Mesothelial cell of epicardium (in vitro differentiated cells): ENCODE measurements at regions not wholly inside any gene's neighbourhood (a gene's known extent, or its start where the extent isn't known, plus 50 kb on each side); places are given as distances from the start of the nearest gene placed in this dataset.

Experiments used
- DNase-seq, 2 experiments: peaks; one replicate each; pipeline ENCODE4 v3.0.0; 2021; ENCODE audit warnings: low spot score in 2 of 2; ENCODE audit not compliant: unreplicated experiment in 2 of 2
- H3K27ac Mint-ChIP-seq: 2 replicates; pipeline ENCODE4 v1.8.0; 2021; ENCODE audit warnings: mixed read lengths
- H3K27me3 Mint-ChIP-seq: 2 replicates; pipeline ENCODE4 v1.8.0; 2021; ENCODE audit warnings: low read depth, mixed read lengths
- H3K36me3 Mint-ChIP-seq: 2 replicates; pipeline ENCODE4 v1.8.0; 2021; ENCODE audit warnings: mixed read lengths
- H3K4me1 Mint-ChIP-seq: 2 replicates; pipeline ENCODE4 v1.8.0; 2021; ENCODE audit warnings: mixed read lengths
- H3K4me3 Mint-ChIP-seq: 2 replicates; pipeline ENCODE4 v1.8.0; 2021; ENCODE audit warnings: mild to moderate bottlenecking, moderate library complexity, mixed read lengths
- H3K9me3 Mint-ChIP-seq: 2 replicates; pipeline ENCODE4 v1.8.0; 2021; ENCODE audit warnings: mixed read lengths
- CTCF ChIP-seq: fragments of 200-600 bp; sonication (generic); IDR thresholded peaks from one replicate; pipeline ENCODE4 v1.5.0; 2021; ENCODE audit warnings: antibody characterized with exemption; ENCODE audit not compliant: unreplicated experiment

GRCh38 chr22:48901324-48901723, 926.3 kb downstream of the BRD1 start:
- no peaks in the 10 kb centered on the region for H3K36me3 Mint-ChIP-seq
- no peaks in the 10 kb centered on the region for H3K9me3 Mint-ChIP-seq
- H3K4me3 Mint-ChIP-seq = no peak overlapping the region
- peak in 1 of 2 experiments; percentile 33 for DNase-seq
- TF ChIP-seq CTCF = no peak
- peaks cover 22% of the 10 kb centered on the region for H3K27me3 Mint-ChIP-seq
- H3K4me1 Mint-ChIP-seq = no peaks in the 10 kb centered on the region
- no peak overlapping the region for H3K27ac Mint-ChIP-seq

GRCh38 chr22:48900626-48901025, 927.0 kb downstream of the BRD1 start:
- Mint-ChIP-seq H3K4me3 (no peak overlapping the region), H3K4me1 (no peaks in the 10 kb centered on the region), H3K27ac (no peak overlapping the region), H3K27me3 (peaks cover 18% of the 10 kb centered on the region), H3K9me3 (no peaks in the 10 kb centered on the region), H3K36me3 (no peaks in the 10 kb centered on the region)
- DNase-seq = no peak
- no peak for TF ChIP-seq CTCF

- peak in 1 of 2 experiments; percentile 10 for DNase-seq
- no peaks in the 10 kb centered on the region for H3K36me3 Mint-ChIP-seq
- H3K9me3 Mint-ChIP-seq = no peaks in the 10 kb centered on the region
- no peaks in the 10 kb centered on the region for H3K4me1 Mint-ChIP-seq
- no peak for TF ChIP-seq CTCF
- peaks cover 17% of the 10 kb centered on the region for H3K27me3 Mint-ChIP-seq
- no peak overlapping the region for H3K4me3 Mint-ChIP-seq
- no peak overlapping the region for H3K27ac Mint-ChIP-seq
These were observed 927.4 kb downstream of the BRD1 start for GRCh38 chr22:48900327-48900597.

- Mint-ChIP-seq H3K36me3 (no peaks in the 10 kb centered on the region), H3K4me3 (no peak overlapping the region), H3K4me1 (no peaks in the 10 kb centered on the region), H3K27ac (no peak overlapping the region), H3K9me3 (no peaks in the 10 kb centered on the region), H3K27me3 (peaks cover 17% of the 10 kb centered on the region)
- DNase-seq = peak in 1 of 2 experiments; percentile 29
- TF ChIP-seq CTCF = no peak
These were observed 927.9 kb downstream of the BRD1 start for GRCh38 chr22:48899523-48900326.

GRCh38 chr22:48898524-48899250, 929.0 kb downstream of the BRD1 start:
- no peak overlapping the region for H3K27ac Mint-ChIP-seq
- peak in 1 of 2 experiments; percentile 21 for DNase-seq
- TF ChIP-seq CTCF = no peak
- peaks cover 17% of the 10 kb centered on the region for H3K27me3 Mint-ChIP-seq
- no peaks in the 10 kb centered on the region for H3K36me3 Mint-ChIP-seq
- H3K4me1 Mint-ChIP-seq = no peaks in the 10 kb centered on the region
- no peaks in the 10 kb centered on the region for H3K9me3 Mint-ChIP-seq
- no peak overlapping the region for H3K4me3 Mint-ChIP-seq
